ENCODE measurements at regions not wholly inside any gene's neighbourhood (a gene's known extent, or its start where the extent isn't known, plus 50 kb on each side); places are given as distances from the start of the nearest gene placed in this dataset.

GRCh38 chr14:34344318-34344717, 117.7 kb downstream of the SPTSSA start:
- no peak overlapping the region for H3K27ac ChIP-seq
- peaks cover 0 to 9% (median 0%) of the 10 kb centered on the region in 3 donors for H3K9me3 ChIP-seq
- H3K4me3 ChIP-seq = no peak overlapping the region
- 82 to 86% methylated on average over 5 of the region's 5 CpGs for WGBS, 2 donors (ENCODE audit: low coverage in 1 of 2)
- no peak for ATAC-seq
- no peaks in the 10 kb centered on the region for H3K36me3 ChIP-seq
- TF ChIP-seq POLR2A (IDR thresholded peaks at IDR 0.05) (no peak), CTCF (IDR thresholded peaks at IDR 0.05) (no peak), EP300 (IDR thresholded peaks at IDR 0.05) (no peak), POLR2AphosphoS5 (IDR thresholded peaks at IDR 0.05) (no peak)
- no peaks in the 10 kb centered on the region for H3K27me3 ChIP-seq
- no peaks in the 10 kb centered on the region for H3K4me1 ChIP-seq

- TF ChIP-seq POLR2AphosphoS5 (IDR thresholded peaks at IDR 0.05) = no peak
- TF ChIP-seq EP300 (IDR thresholded peaks at IDR 0.05) = no peak
- TF ChIP-seq CTCF (IDR thresholded peaks at IDR 0.05) = no peak
- TF ChIP-seq POLR2A (IDR thresholded peaks at IDR 0.05) = no peak
- Histone ChIP-seq H3K4me1 (no peaks in the 10 kb centered on the region), H3K27ac (no peak overlapping the region), H3K9me3 (no peaks in the 10 kb centered on the region), H3K27me3 (no peaks in the 10 kb centered on the region), H3K4me3 (no peak overlapping the region), H3K36me3 (no peaks in the 10 kb centered on the region)
- ATAC-seq = no peak
- 79 to 97% methylated on average over 3 to 4 of the region's 4 CpGs for WGBS, 2 donors (ENCODE audit: low coverage in 1 of 2)
These were observed 121.9 kb downstream of the SPTSSA start for GRCh38 chr14:34340025-34340625.

GRCh38 chr14:34338056-34338455, 124.0 kb downstream of the SPTSSA start:
- H3K9me3 ChIP-seq = no peaks in the 10 kb centered on the region
- H3K27ac ChIP-seq = no peak overlapping the region
- H3K36me3 ChIP-seq = no peaks in the 10 kb centered on the region
- ATAC-seq = no peak
- TF ChIP-seq POLR2A (IDR thresholded peaks at IDR 0.05) (no peak), EP300 (IDR thresholded peaks at IDR 0.05) (no peak), CTCF (IDR thresholded peaks at IDR 0.05) (no peak), POLR2AphosphoS5 (IDR thresholded peaks at IDR 0.05) (no peak)
- 91 to 100% methylated on average over 2 of the region's 2 CpGs for WGBS, 2 donors (ENCODE audit: low coverage in 1 of 2)
- H3K4me3 ChIP-seq = no peak overlapping the region
- no peaks in the 10 kb centered on the region for H3K27me3 ChIP-seq
- no peaks in the 10 kb centered on the region for H3K4me1 ChIP-seq

- H3K4me3 ChIP-seq = no peak overlapping the region
- H3K27ac ChIP-seq = no peak overlapping the region
- no peaks in the 10 kb centered on the region for H3K9me3 ChIP-seq
- ATAC-seq = no peak
- peaks cover 0 to 9% (median 0%) of the 10 kb centered on the region in 3 donors for H3K4me1 ChIP-seq
- no peaks in the 10 kb centered on the region for H3K36me3 ChIP-seq
- no peaks in the 10 kb centered on the region for H3K27me3 ChIP-seq
- 100% methylated on average over 1 of the region's 1 CpG for WGBS, 2 donors (ENCODE audit: low coverage in 1 of 2)
- TF ChIP-seq POLR2AphosphoS5 (IDR thresholded peaks at IDR 0.05) (no peak), POLR2A (IDR thresholded peaks at IDR 0.05) (no peak), EP300 (IDR thresholded peaks at IDR 0.05) (no peak), CTCF (IDR thresholded peaks at IDR 0.05) (no peak)
These were observed 125.5 kb downstream of the SPTSSA start for GRCh38 chr14:34336501-34336900.

- no peak for ATAC-seq
- no peaks in the 10 kb centered on the region for H3K27me3 ChIP-seq
- H3K36me3 ChIP-seq = no peaks in the 10 kb centered on the region
- H3K27ac ChIP-seq = no peak overlapping the region
- H3K4me3 ChIP-seq = no peak overlapping the region
- no peaks in the 10 kb centered on the region for H3K9me3 ChIP-seq
- WGBS, 2 donors (ENCODE audit: low coverage in 1 of 2) = 88 to 100% methylated on average over 1 of the region's 1 CpG
- peaks cover 0 to 9% (median 0%) of the 10 kb centered on the region in 3 donors for H3K4me1 ChIP-seq
- no peak for TF ChIP-seq POLR2A (IDR thresholded peaks at IDR 0.05)
- no peak for TF ChIP-seq POLR2AphosphoS5 (IDR thresholded peaks at IDR 0.05)
- no peak for TF ChIP-seq CTCF (IDR thresholded peaks at IDR 0.05)
- no peak for TF ChIP-seq EP300 (IDR thresholded peaks at IDR 0.05)
These were observed 126.1 kb downstream of the SPTSSA start for GRCh38 chr14:34335968-34336367.
